A673 (cell line): ENCODE measurements at regions not wholly inside any gene's neighbourhood (a gene's known extent, or its start where the extent isn't known, plus 50 kb on each side); places are given as distances from the start of the nearest gene placed in this dataset.

Experiments
- EZH2 ChIP-seq: fragments of 200-600 bp; sonication (generic); IDR thresholded peaks from 2 replicates; pipeline ENCODE4 v1.6.1; 2017; ENCODE audit warnings: borderline replicate concordance, low read depth, mild to moderate bottlenecking, mixed read lengths, antibody characterized with exemption, low read length; ENCODE audit not compliant: poor library complexity, severe bottlenecking
- TF ChIP-seq, protein P1 (sequence below): fragments of 300-800, 200-600 bp; sonication (generic); conservative IDR thresholded peaks from 2 replicates; pipeline ENCODE4 v1.5.1; 2017; ENCODE audit warnings: low read depth, mild to moderate bottlenecking, antibody characterized with exemption, low read length, moderate library complexity, mixed read lengths

DNA sequence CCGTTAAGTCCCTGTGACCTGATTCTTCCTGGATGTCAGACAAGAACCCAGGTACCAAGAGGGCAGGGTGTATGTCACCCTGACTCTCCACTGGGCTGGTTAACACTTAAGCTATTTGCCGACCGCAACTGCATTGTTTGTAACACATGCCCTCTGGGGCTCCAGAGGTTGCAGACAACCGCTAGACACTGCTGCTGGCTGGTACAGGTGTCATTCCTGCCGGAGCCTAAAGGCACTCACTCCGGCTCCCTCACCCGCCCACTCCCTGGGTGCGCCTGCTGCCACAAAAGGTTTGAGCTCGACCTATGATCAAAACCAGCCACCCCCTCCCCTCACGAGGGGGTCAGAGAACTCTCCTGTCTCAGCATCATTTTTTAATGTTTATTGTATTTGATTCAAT lies 208.2 kb downstream of the FAT4 start:
- TF ChIP-seq, protein P1, sequence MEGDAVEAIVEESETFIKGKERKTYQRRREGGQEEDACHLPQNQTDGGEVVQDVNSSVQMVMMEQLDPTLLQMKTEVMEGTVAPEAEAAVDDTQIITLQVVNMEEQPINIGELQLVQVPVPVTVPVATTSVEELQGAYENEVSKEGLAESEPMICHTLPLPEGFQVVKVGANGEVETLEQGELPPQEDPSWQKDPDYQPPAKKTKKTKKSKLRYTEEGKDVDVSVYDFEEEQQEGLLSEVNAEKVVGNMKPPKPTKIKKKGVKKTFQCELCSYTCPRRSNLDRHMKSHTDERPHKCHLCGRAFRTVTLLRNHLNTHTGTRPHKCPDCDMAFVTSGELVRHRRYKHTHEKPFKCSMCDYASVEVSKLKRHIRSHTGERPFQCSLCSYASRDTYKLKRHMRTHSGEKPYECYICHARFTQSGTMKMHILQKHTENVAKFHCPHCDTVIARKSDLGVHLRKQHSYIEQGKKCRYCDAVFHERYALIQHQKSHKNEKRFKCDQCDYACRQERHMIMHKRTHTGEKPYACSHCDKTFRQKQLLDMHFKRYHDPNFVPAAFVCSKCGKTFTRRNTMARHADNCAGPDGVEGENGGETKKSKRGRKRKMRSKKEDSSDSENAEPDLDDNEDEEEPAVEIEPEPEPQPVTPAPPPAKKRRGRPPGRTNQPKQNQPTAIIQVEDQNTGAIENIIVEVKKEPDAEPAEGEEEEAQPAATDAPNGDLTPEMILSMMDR = no peak
- no peak for TF ChIP-seq EZH2
